Astrocyte (in vitro differentiated cells and primary cell): ENCODE measurements at regions not wholly inside any gene's neighbourhood (a gene's known extent, or its start where the extent isn't known, plus 50 kb on each side); places are given as distances from the start of the nearest gene placed in this dataset.

Experiments used
- CTCF ChIP-seq: IDR thresholded peaks from 2 replicates; pipeline ENCODE4 v1.5.1; 2011; ENCODE audit warnings: low read depth, mild to moderate bottlenecking, inconsistent platforms, low read length, moderate library complexity; ENCODE audit not compliant: insufficient read depth
- EZH2 ChIP-seq: IDR thresholded peaks from 2 replicates; pipeline ENCODE4 v1.6.1; 2012; ENCODE audit warnings: mild to moderate bottlenecking, low read length, inconsistent platforms; ENCODE audit not compliant: insufficient read depth

- TF ChIP-seq CTCF (no peak), EZH2 (no peak)
Observed at GRCh38 chr15:81645470-81645869, 271.5 kb upstream of the TMC3 start.
